GM12878 (cell line): ENCODE measurements at regions not wholly inside any gene's neighbourhood (a gene's known extent, or its start where the extent isn't known, plus 50 kb on each side); places are given as distances from the start of the nearest gene placed in this dataset.

ENCODE experiments used
- ATAC-seq: fragments of 200-7000 bp; cut with Tn5 transposase; 3 replicates; pipeline ENCODE4 v1.9.1; 2020; ENCODE audit warnings: mild to moderate bottlenecking, moderate library complexity
- BruUV-seq: library from RNA; stranded (reverse); fragments of 400-500 nt; replicated peaks from 2 replicates; lab custom pipeline; 2021; lab: Mats Ljungman, UMichigan
- CTCF ChIA-PET: fragments of 300-600 bp; sonication (Branson Sonifier 250); formaldehyde crosslinking; extraction: SDS; loops from one replicate; lab custom pipeline; 2021; ENCODE audit warnings: inconsistent platforms; lab: Yijun Ruan, JAX
- POLR2A ChIA-PET: fragments of 350-600 bp; formaldehyde crosslinking; extraction: SDS; loops from one replicate; lab custom pipeline; 2021; ENCODE audit warnings: inconsistent platforms; lab: Charles Lee
- RAD21 ChIA-PET: fragments of 300-600 bp; sonication (Branson Sonifier 250); formaldehyde crosslinking; loops from one replicate; lab custom pipeline; 2023; ENCODE audit warnings: antibody characterized with exemption; ENCODE audit not compliant: unreplicated experiment; lab: Charles Lee
- SMC1A ChIA-PET: fragments of 300-600 bp; sonication (Branson Sonifier 250); formaldehyde crosslinking; loops from one replicate; lab custom pipeline; 2023; ENCODE audit not compliant: unreplicated experiment, uncharacterized antibody; lab: Charles Lee
- DNase-seq: peaks from one replicate; pipeline ENCODE4 v3.0.0-alpha.2; 2011; ENCODE audit warnings: low read depth, low spot score
- FAIRE-seq: peaks from 3 replicates; lab custom pipeline; 2011; peaks lifted over from hg19 to GRCh38; lab: Jason Lieb, UNC
- H2AFZ ChIP-seq: 2 replicates; pipeline ENCODE4 v1.6.0; 2011; ENCODE audit warnings: low read depth, low read length, control low read depth; ENCODE audit not compliant: control insufficient read depth
- H3K27ac ChIP-seq: 2 replicates; pipeline ENCODE4 v1.5.1; 2011; ENCODE audit warnings: control low read depth; ENCODE audit not compliant: control insufficient read depth, insufficient read depth
- H3K27me3 ChIP-seq, 2 experiments: replicated peaks in 1 of 2; 2 replicates each; pipeline versions ENCODE4 v1.6.0 to v1.6.1; 2011; ENCODE audit warnings: low read length in 1 of 2; ENCODE audit not compliant: control insufficient read depth in 2 of 2, insufficient read depth in 2 of 2
- H3K36me3 ChIP-seq, 2 experiments: 2 replicates each; pipeline ENCODE4 v1.5.1; 2011; ENCODE audit warnings: low read length in 1 of 2; ENCODE audit not compliant: control insufficient read depth in 2 of 2, insufficient read depth in 2 of 2
- H3K4me1 ChIP-seq: 2 replicates; pipeline ENCODE4 v1.6.1; 2011; ENCODE audit warnings: mild to moderate bottlenecking, low read length, moderate library complexity, mixed read lengths; ENCODE audit not compliant: control insufficient read depth, insufficient read depth
- H3K4me2 ChIP-seq: 2 replicates; pipeline ENCODE4 v1.6.0; 2011; ENCODE audit warnings: control low read depth; ENCODE audit not compliant: control insufficient read depth, insufficient read depth
- H3K4me3 ChIP-seq: fragments of 200-600 bp; sonication (generic); 2 replicates; pipeline ENCODE4 v1.5.1; 2016
- H3K79me2 ChIP-seq: 2 replicates; pipeline ENCODE4 v1.6.0; 2011; ENCODE audit warnings: low read length; ENCODE audit not compliant: control insufficient read depth, insufficient read depth
- H3K9ac ChIP-seq: 2 replicates; pipeline ENCODE4 v1.8.0; 2011; ENCODE audit warnings: low read length, control low read depth, mixed read lengths; ENCODE audit not compliant: control insufficient read depth, insufficient read depth
- H3K9me3 ChIP-seq: replicated peaks from 3 replicates; pipeline ENCODE4 v1.5.1; 2011; ENCODE audit warnings: mild to moderate bottlenecking, low read length; ENCODE audit not compliant: control insufficient read depth, insufficient read depth
- H4K20me1 ChIP-seq: 2 replicates; pipeline ENCODE4 v1.6.0; 2011; ENCODE audit not compliant: control insufficient read depth, insufficient read depth
- BACH1 ChIP-seq: fragments of 450-650 bp; IDR thresholded peaks from 2 replicates; pipeline ENCODE4 v1.6.1; 2017; ENCODE audit warnings: mild to moderate bottlenecking, borderline replicate concordance
- BCLAF1 ChIP-seq: fragments of 450-650 bp; IDR thresholded peaks from 2 replicates; pipeline ENCODE4 v1.6.1; 2017; ENCODE audit warnings: antibody characterized with exemption, mild to moderate bottlenecking, moderate library complexity
- BRCA1 ChIP-seq: IDR thresholded peaks from 2 replicates; pipeline ENCODE4 v1.6.1; 2011; ENCODE audit warnings: low read depth, low read length, improper control_type of control experiment
- CBX3 ChIP-seq: fragments of 200-600 bp; sonication (generic); IDR thresholded peaks from 2 replicates; pipeline ENCODE4 v1.6.1; 2016; ENCODE audit warnings: low read depth, borderline replicate concordance
- CHD1 ChIP-seq: IDR thresholded peaks from 2 replicates; pipeline ENCODE4 v1.6.1; 2012; ENCODE audit warnings: low read depth, low read length, improper control_type of control experiment
- CHD4 ChIP-seq: fragments of 200-600 bp; sonication (generic); IDR thresholded peaks from 2 replicates; pipeline ENCODE4 v1.6.1; 2016; ENCODE audit warnings: mild to moderate bottlenecking
- CTCF ChIP-seq, 3 experiments: IDR thresholded peaks in 2 of 3; conservative IDR thresholded peaks in 1 of 3; 2 replicates each; pipeline ENCODE4 v1.5.1; 2011; ENCODE audit warnings: low read depth in 3 of 3, low read length in 3 of 3, mild to moderate bottlenecking in 3 of 3, control low read depth in 2 of 3, moderate library complexity in 2 of 3, inconsistent platforms in 1 of 3, mixed read lengths in 1 of 3; ENCODE audit not compliant: control insufficient read depth in 2 of 3, insufficient read depth in 1 of 3; ENCODE audit errors: extremely low read depth in 1 of 3
- FOS ChIP-seq: IDR thresholded peaks from 3 replicates; pipeline ENCODE4 v1.6.1; 2011; ENCODE audit warnings: borderline replicate concordance; ENCODE audit not compliant: insufficient read length; ENCODE audit errors: extremely low read depth
- HDAC6 ChIP-seq: fragments of 200-600 bp; sonication (generic); IDR thresholded peaks from one replicate; pipeline ENCODE4 v1.8.0; 2017; ENCODE audit warnings: antibody characterized with exemption; ENCODE audit not compliant: unreplicated experiment
- IKZF2 ChIP-seq, 2 experiments: fragments of 450-650 bp; IDR thresholded peaks; 2 replicates each; pipeline ENCODE4 v1.6.1; 2017; ENCODE audit warnings: mild to moderate bottlenecking in 2 of 2, moderate library complexity in 2 of 2
- MEF2B ChIP-seq: fragments of 450-650 bp; IDR thresholded peaks from 2 replicates; pipeline ENCODE4 v1.6.1; 2018; ENCODE audit warnings: mild to moderate bottlenecking, moderate library complexity; ENCODE audit not compliant: partially characterized antibody, poor library complexity, severe bottlenecking
- MXI1 ChIP-seq: fragments of 150-350 bp; IDR thresholded peaks from 2 replicates; pipeline ENCODE4 v1.6.1; 2011; ENCODE audit warnings: low read depth, mild to moderate bottlenecking, inconsistent platforms, low read length, improper control_type of control experiment
- SMAD1 ChIP-seq: fragments of 450-650 bp; IDR thresholded peaks from 2 replicates; pipeline ENCODE4 v1.6.1; 2018; ENCODE audit warnings: mild to moderate bottlenecking, low read depth; ENCODE audit not compliant: partially characterized antibody
- SP1 ChIP-seq: IDR thresholded peaks from one replicate; pipeline ENCODE4 v1.6.1; 2011; ENCODE audit warnings: low read depth, low read length
- SREBF1 ChIP-seq: IDR thresholded peaks from 2 replicates; pipeline ENCODE4 v1.6.1; 2012; ENCODE audit warnings: mild to moderate bottlenecking, low read length
- SUZ12 ChIP-seq: fragments of 200-600 bp; sonication (generic); IDR thresholded peaks from one replicate; pipeline ENCODE4 v1.6.1; 2018; ENCODE audit warnings: antibody characterized with exemption, mild to moderate bottlenecking; ENCODE audit not compliant: unreplicated experiment
- TAF1 ChIP-seq: IDR thresholded peaks from 2 replicates; pipeline ENCODE4 v1.6.1; 2011; ENCODE audit warnings: mild to moderate bottlenecking, low read depth, low read length, borderline replicate concordance
- TBL1XR1 ChIP-seq: IDR thresholded peaks from 2 replicates; pipeline ENCODE4 v1.6.1; 2012; ENCODE audit warnings: low read depth, low read length, improper control_type of control experiment
- WGBS: methylation state at CpG from one replicate; pipeline ENCODE4 v1.1.6; 2016; ENCODE audit warnings: low lambda C conversion rate; ENCODE audit not compliant: insufficient replicate concordance, insufficient coverage; ENCODE audit errors: missing lambda C conversion rate; 5-methylcytosine and 5-hydroxymethylcytosine counted together
- in situ Hi-C: fragments of 300-500 bp; cut with MboI; formaldehyde crosslinking; loops from 9 replicates; pipeline ENCODE4 v1.14.3; 2018; ENCODE audit warnings: mixed read lengths
- intact Hi-C: fragments of 100-400 bp; cut with micrococcal nuclease; formaldehyde crosslinking; loops from one replicate; pipeline ENCODE4 v1.14.2; 2022; ENCODE audit not compliant: unreplicated experiment
- TF ChIP-seq, protein P1 (sequence below): fragments of 450-650 bp; formaldehyde crosslinking; IDR thresholded peaks from 2 replicates; pipeline ENCODE4 v1.4.0; 2022; ENCODE audit warnings: mild to moderate bottlenecking, moderate library complexity

- intact Hi-C loops = no loop called here
- POLR2A ChIA-PET = no interaction called here
- TF ChIP-seq CHD4 (no peak), TAF1 (no peak), SMAD1 (no peak), BRCA1 (no peak), HDAC6 (no peak), CBX3 (no peak), TBL1XR1 (no peak), MEF2B (no peak), IKZF2 (IDR thresholded peaks at IDR 0.05) (no peak), BACH1 (no peak), CTCF (IDR thresholded peaks at IDR 0.05 in 2 of 3, conservative IDR thresholded peaks at IDR 0.05 in 1 of 3; ENCODE audit: control insufficient read depth in 2 of 3, extremely low read depth in 1 of 3, insufficient read depth in 1 of 3, low read depth in 3 of 3, low read length in 3 of 3) (no peak), SP1 (no peak), SREBF1 (no peak), BCLAF1 (no peak), MXI1 (no peak), SUZ12 (no peak), FOS (no peak), CHD1 (no peak)
- TF ChIP-seq, protein P1, sequence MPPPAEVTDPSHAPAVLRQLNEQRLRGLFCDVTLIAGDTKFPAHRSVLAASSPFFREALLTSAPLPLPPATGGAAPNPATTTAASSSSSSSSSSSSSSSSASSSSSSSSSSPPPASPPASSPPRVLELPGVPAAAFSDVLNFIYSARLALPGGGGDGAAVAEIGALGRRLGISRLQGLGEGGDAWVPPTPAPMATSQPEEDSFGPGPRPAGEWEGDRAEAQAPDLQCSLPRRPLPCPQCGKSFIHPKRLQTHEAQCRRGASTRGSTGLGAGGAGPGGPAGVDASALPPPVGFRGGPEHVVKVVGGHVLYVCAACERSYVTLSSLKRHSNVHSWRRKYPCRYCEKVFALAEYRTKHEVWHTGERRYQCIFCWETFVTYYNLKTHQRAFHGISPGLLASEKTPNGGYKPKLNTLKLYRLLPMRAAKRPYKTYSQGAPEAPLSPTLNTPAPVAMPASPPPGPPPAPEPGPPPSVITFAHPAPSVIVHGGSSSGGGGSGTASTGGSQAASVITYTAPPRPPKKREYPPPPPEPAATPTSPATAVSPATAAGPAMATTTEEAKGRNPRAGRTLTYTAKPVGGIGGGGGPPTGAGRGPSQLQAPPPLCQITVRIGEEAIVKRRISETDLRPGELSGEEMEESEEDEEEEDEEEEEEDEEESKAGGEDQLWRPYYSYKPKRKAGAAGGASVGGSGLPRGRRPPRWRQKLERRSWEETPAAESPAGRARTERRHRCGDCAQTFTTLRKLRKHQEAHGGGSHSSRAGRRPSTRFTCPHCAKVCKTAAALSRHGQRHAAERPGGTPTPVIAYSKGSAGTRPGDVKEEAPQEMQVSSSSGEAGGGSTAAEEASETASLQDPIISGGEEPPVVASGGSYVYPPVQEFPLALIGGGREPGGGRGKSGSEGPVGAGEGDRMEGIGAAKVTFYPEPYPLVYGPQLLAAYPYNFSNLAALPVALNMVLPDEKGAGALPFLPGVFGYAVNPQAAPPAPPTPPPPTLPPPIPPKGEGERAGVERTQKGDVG (CRISPR knock-in tag) = no peak
These were observed 268.4 kb upstream of the NSMCE3 start for GRCh38 chr15:29538044-29538443.

More at GRCh38 chr15:29538044-29538443, 268.4 kb upstream of the NSMCE3 start:
- no peaks in the 10 kb centered on the region for H4K20me1 ChIP-seq
- no peaks in the 10 kb centered on the region for H3K36me3 ChIP-seq
- no peaks in the 10 kb centered on the region; a peak in 1 of 4 replicates for H3K27me3 ChIP-seq
- no peak overlapping the region for H3K27ac ChIP-seq
- no peaks in the 10 kb centered on the region for H3K79me2 ChIP-seq
- in situ Hi-C loops = no loop called here
- no peaks in the 10 kb centered on the region for H3K4me1 ChIP-seq
- ChIA-PET SMC1A (no interaction called here), RAD21 (no interaction called here), CTCF (no interaction called here)
- H3K4me3 ChIP-seq = no peak overlapping the region
- ATAC-seq (no peak), FAIRE-seq (no peak), DNase-seq (no peak)
- no peak overlapping the region for H3K9ac ChIP-seq
- H2AFZ ChIP-seq = no peak overlapping the region
- no peaks in the 10 kb centered on the region for H3K9me3 ChIP-seq
- no peak overlapping the region for H3K4me2 ChIP-seq
- BruUV-seq = no TSS peak
- WGBS = 9% methylated on average over 5 of the region's 5 CpGs
